ENCODE measurements at regions not wholly inside any gene's neighbourhood (a gene's known extent, or its start where the extent isn't known, plus 50 kb on each side); places are given as distances from the start of the nearest gene placed in this dataset.
A peak's percentile ranks its signal among the peaks of the same experiment; 100 is the strongest.

- DNase-seq (ENCODE audit: low spot score) = no peak
Observed at GRCh38 chr11:116413301-116414242, 359.2 kb downstream of the BUD13 start.

- no peak for DNase-seq (ENCODE audit: low spot score)
Observed at GRCh38 chr11:116412118-116412889, 360.5 kb downstream of the BUD13 start.

- no peak for DNase-seq (ENCODE audit: low spot score)
Observed at GRCh38 chr11:116409238-116409637, 363.5 kb downstream of the BUD13 start.

- DNase-seq (ENCODE audit: low spot score) = no peak
Observed at GRCh38 chr11:116406042-116406441, 366.7 kb downstream of the BUD13 start.

GRCh38 chr11:116404462-116404798 is 368.4 kb downstream of the BUD13 start:
- DNase-seq (ENCODE audit: low spot score) = no peak

- DNase-seq (ENCODE audit: low spot score) = no peak
Observed at GRCh38 chr11:116403794-116404461, 368.9 kb downstream of the BUD13 start.

GRCh38 chr11:116400081-116400480 is 372.7 kb downstream of the BUD13 start:
- DNase-seq (ENCODE audit: low spot score) = no peak

GRCh38 chr11:116397602-116398084 is 375.1 kb downstream of the BUD13 start:
- DNase-seq (ENCODE audit: low spot score) = no peak

- no peak for DNase-seq (ENCODE audit: low spot score)
Observed at GRCh38 chr11:116396331-116396730, 376.5 kb downstream of the BUD13 start.

GRCh38 chr11:116394022-116394421 is 378.8 kb downstream of the BUD13 start:
- no peak for DNase-seq (ENCODE audit: low spot score)

- DNase-seq (ENCODE audit: low spot score) = no peak
Observed at GRCh38 chr11:116390963-116391362, 381.8 kb downstream of the BUD13 start.

GRCh38 chr11:116388146-116388545 is 384.6 kb downstream of the BUD13 start:
- no peak for DNase-seq (ENCODE audit: low spot score)

- DNase-seq (ENCODE audit: low spot score) = no peak
Observed at GRCh38 chr11:116387641-116388040, 385.1 kb downstream of the BUD13 start.

GRCh38 chr11:116386118-116386699 is 386.6 kb downstream of the BUD13 start:
- no peak for DNase-seq (ENCODE audit: low spot score)

- DNase-seq (ENCODE audit: low spot score) = no peak
Observed at GRCh38 chr11:116384876-116385275, 387.9 kb downstream of the BUD13 start.

GRCh38 chr11:116384407-116384806 is 388.4 kb downstream of the BUD13 start:
- DNase-seq (ENCODE audit: low spot score) = no peak

GRCh38 chr11:116379185-116379828 is 393.5 kb downstream of the BUD13 start:
- DNase-seq (ENCODE audit: low spot score) = peak; percentile 20

- DNase-seq (ENCODE audit: low spot score) = no peak
Observed at GRCh38 chr11:116376547-116376946, 396.2 kb downstream of the BUD13 start.

GRCh38 chr11:116376054-116376453 is 396.7 kb downstream of the BUD13 start:
- DNase-seq (ENCODE audit: low spot score) = no peak

GRCh38 chr11:116375221-116375620 is 397.6 kb downstream of the BUD13 start:
- no peak for DNase-seq (ENCODE audit: low spot score)

- DNase-seq (ENCODE audit: low spot score) = no peak
Observed at GRCh38 chr11:116374085-116374484, 398.7 kb downstream of the BUD13 start.

Data from NAMALWA (cell line).